ENCODE measurements at regions not wholly inside any gene's neighbourhood (a gene's known extent, or its start where the extent isn't known, plus 50 kb on each side); places are given as distances from the start of the nearest gene placed in this dataset.

DNA sequence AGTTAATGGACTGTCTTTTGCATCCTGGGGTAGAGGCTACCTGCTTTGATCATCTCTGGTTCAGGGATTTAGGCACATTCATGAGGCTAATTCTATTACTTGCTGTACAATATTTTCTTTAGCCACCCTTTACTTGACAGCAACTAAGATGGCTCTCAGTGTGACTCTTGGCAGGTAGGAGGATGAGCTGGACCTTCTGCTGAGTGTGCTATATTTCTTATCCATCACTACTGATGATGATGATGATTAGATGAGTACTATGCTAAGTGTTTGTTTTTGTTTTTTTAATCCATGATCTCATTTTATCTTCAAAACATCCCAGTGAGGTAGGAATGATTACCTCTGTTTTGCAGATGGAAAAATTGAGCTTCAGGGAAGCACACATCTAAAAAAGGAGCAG is 152.8 kb upstream of the WSCD2 start:
- no peak for TF ChIP-seq CHD1 (IDR thresholded peaks at IDR 0.05; ENCODE audit: low read depth, low read length)
- no peak for TF ChIP-seq POLR2A (IDR thresholded peaks at IDR 0.05; ENCODE audit: low read depth, low read length)
- no peak for TF ChIP-seq MAZ (IDR thresholded peaks at IDR 0.05; ENCODE audit: borderline replicate concordance, low read depth, low read length)
- TF ChIP-seq RFX5 (IDR thresholded peaks at IDR 0.05; ENCODE audit: low read depth, low read length), result no peak
- TF ChIP-seq CTCF (conservative IDR thresholded peaks at IDR 0.05; ENCODE audit: low read depth, low read length), result no peak
- no peak for TF ChIP-seq BHLHE40 (IDR thresholded peaks at IDR 0.05; ENCODE audit: low read depth, low read length)
- no peak for TF ChIP-seq RCOR1 (IDR thresholded peaks at IDR 0.05; ENCODE audit: insufficient replicate concordance, low read length)
- TF ChIP-seq NFE2L2 (IDR thresholded peaks at IDR 0.05; ENCODE audit: low read depth, low read length), result no peak
- TF ChIP-seq, protein P1, sequence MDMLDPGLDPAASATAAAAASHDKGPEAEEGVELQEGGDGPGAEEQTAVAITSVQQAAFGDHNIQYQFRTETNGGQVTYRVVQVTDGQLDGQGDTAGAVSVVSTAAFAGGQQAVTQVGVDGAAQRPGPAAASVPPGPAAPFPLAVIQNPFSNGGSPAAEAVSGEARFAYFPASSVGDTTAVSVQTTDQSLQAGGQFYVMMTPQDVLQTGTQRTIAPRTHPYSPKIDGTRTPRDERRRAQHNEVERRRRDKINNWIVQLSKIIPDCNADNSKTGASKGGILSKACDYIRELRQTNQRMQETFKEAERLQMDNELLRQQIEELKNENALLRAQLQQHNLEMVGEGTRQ (IDR thresholded peaks at IDR 0.05; ENCODE audit: low read depth, low read length), result no peak
- no peak for TF ChIP-seq MAFK (IDR thresholded peaks at IDR 0.05; ENCODE audit: low read depth, low read length)

Measured in IMR-90 (cell line).